Naive thymus-derived CD8-positive, alpha-beta T cell (primary cell): ENCODE measurements at regions not wholly inside any gene's neighbourhood (a gene's known extent, or its start where the extent isn't known, plus 50 kb on each side); places are given as distances from the start of the nearest gene placed in this dataset.
"Not testable (repeated sequence)": the region's sequence is repeated elsewhere in the genome, so short reads cannot be mapped to it uniquely, and the experiment has no call there.

ENCODE experiments used
- ATAC-seq, 2 donors: fragments of 150-1000 bp; cut with Tn5 transposase in 1 of 2; sonication (Bioruptor Pico), chemical (Tn5 transposase) in 1 of 2; 1 replicate in 1 of 2; 2 replicates in 1 of 2; pipeline ENCODE4 v1.10.0; 2021; ENCODE audit warnings: mild to moderate bottlenecking in 2 of 2, moderate library complexity in 2 of 2
- POLR2A ChIA-PET: fragments of 350-600 bp; sonication (Branson Sonifier 250); formaldehyde crosslinking; loops from one replicate; lab custom pipeline; 2021; ENCODE audit warnings: antibody characterized with exemption; lab: Charles Lee
- DNase-seq, 10 donors: peaks; one replicate each; pipeline versions ENCODE4 v3.0.0 to v3.0.0-alpha.2; 2020 to 2022
- H3K27ac Mint-ChIP-seq, 10 donors: one replicate each; pipeline ENCODE4 v1.8.0; 2020 to 2022; ENCODE audit warnings: mild to moderate bottlenecking in 10 of 10, mixed read lengths in 10 of 10, moderate library complexity in 4 of 10, inconsistent platforms in 1 of 10
- H3K27me3 Mint-ChIP-seq, 5 donors: one replicate each; pipeline ENCODE4 v1.8.0; 2021 to 2022; ENCODE audit warnings: mixed read lengths in 5 of 5
- H3K36me3 Mint-ChIP-seq, 3 donors: one replicate each; pipeline ENCODE4 v1.8.0; 2020 to 2022; ENCODE audit warnings: mixed read lengths in 3 of 3, mild to moderate bottlenecking in 2 of 3, inconsistent platforms in 1 of 3
- H3K4me1 Mint-ChIP-seq, 4 donors: one replicate each; pipeline ENCODE4 v1.8.0; 2021 to 2022; ENCODE audit warnings: mixed read lengths in 4 of 4
- H3K4me3 Mint-ChIP-seq, 10 donors: one replicate each; pipeline ENCODE4 v1.8.0; 2020 to 2022; ENCODE audit warnings: mild to moderate bottlenecking in 10 of 10, mixed read lengths in 10 of 10, moderate library complexity in 6 of 10, inconsistent platforms in 1 of 10
- H3K9me3 Mint-ChIP-seq, 9 donors: one replicate each; pipeline ENCODE4 v1.8.0; 2020 to 2022; ENCODE audit warnings: mixed read lengths in 9 of 9, mild to moderate bottlenecking in 3 of 9, inconsistent platforms in 1 of 9, moderate library complexity in 1 of 9

DNA sequence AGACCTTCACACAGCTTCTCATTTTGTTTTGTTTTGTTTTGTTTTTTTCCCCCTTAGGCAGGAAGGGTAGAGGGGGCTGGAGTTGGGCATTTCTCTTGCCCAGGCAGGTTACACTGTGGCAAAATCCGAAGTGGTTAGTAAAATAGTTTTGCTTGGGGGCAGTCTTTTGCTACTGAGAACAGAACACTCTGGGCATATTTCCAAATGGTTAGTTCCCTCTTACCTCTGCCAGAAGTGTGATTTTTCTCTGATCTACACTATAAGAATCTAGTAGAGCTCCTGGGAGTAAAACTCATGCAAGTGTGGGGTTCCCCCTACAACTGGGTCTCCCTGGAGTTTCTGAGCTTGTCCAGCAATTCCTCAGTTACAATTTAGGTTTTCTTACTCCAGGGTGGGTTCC lies 61.7 kb downstream of the NPS start:
- H3K4me3 Mint-ChIP-seq: no peak overlapping the region
- DNase-seq (no peak), ATAC-seq (no peak)
- H3K27ac Mint-ChIP-seq: no peak overlapping the region
- H3K36me3 Mint-ChIP-seq: no peaks in the 10 kb centered on the region
- peaks cover 0 to 11% (median 2%) of the 10 kb centered on the region in 5 donors for H3K27me3 Mint-ChIP-seq
- H3K9me3 Mint-ChIP-seq: peaks cover 0 to 4% (median 0%) of the 10 kb centered on the region in 9 donors
- H3K4me1 Mint-ChIP-seq: no peaks in the 10 kb centered on the region
- POLR2A ChIA-PET: no interaction called here

- ATAC-seq: no peak
- peaks cover 0 to 4% (median 0%) of the 10 kb centered on the region in 9 donors for H3K9me3 Mint-ChIP-seq
Measured at GRCh38 chr10:127614484-127615017, 65.4 kb downstream of the NPS start.

GRCh38 chr10:127618797-127619196 lies 69.7 kb downstream of the NPS start:
- ATAC-seq (no peak), DNase-seq (no peak)
- H3K4me3 Mint-ChIP-seq: no peak overlapping the region
- no peaks in the 10 kb centered on the region for H3K4me1 Mint-ChIP-seq
- POLR2A ChIA-PET: no interaction called here
- peaks cover 0 to 8% (median 6%) of the 10 kb centered on the region in 5 donors for H3K27me3 Mint-ChIP-seq
- H3K9me3 Mint-ChIP-seq: peaks cover 0 to 6% (median 0%) of the 10 kb centered on the region in 9 donors
- H3K36me3 Mint-ChIP-seq: no peaks in the 10 kb centered on the region
- H3K27ac Mint-ChIP-seq: no peak overlapping the region

More at GRCh38 chr10:127614484-127615017, 65.4 kb downstream of the NPS start:
- Mint-ChIP-seq H3K4me1 (no peaks in the 10 kb centered on the region), H3K27me3 (peaks cover 0 to 11% (median 0%) of the 10 kb centered on the region in 5 donors), H3K4me3 (no peak overlapping the region), H3K27ac (no peak overlapping the region), H3K36me3 (no peaks in the 10 kb centered on the region)
- POLR2A ChIA-PET: no interaction called here
- no peak for DNase-seq

DNA sequence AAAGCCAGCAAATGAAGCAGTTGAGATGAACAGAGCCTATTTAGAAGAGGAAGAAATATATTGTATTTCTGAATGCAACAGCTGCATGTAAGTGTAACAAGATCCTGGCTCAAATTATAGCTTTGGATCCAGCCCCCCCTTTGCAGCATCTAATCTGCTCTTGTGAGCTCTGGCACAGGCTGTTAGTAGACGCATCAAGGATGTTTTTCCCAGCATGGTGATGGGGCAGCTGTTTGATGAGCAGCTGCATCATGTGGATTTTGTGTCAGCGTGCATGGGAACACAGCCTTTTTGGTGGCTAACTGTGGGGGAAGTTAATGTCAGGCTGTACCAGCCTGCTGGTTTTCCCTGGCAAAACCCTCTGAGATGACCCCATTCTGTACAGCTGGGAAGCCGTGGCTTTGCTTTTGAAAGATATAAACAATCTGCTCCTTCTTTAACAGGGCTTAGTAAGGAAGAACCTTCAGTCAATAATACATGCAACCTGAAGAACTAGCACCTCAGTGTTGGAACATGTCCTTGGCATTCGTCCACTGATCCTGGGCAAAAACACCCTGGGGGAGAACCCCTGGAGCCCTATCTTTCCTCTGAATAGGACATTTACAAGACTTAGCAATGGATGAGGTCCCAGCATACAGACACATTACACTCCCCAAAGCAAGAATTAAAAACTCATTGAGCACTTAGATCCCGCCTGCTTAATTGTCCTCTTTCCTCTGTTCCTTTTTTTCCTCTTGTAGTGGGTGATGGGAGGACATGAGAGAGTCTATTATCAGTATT lies 70.6 kb downstream of the NPS start:
- Mint-ChIP-seq H3K9me3 (peaks cover 0 to 6% (median 0%) of the 10 kb centered on the region in 9 donors), H3K27me3 (peaks cover 0 to 8% (median 4%) of the 10 kb centered on the region in 5 donors), H3K4me1 (no peaks in the 10 kb centered on the region), H3K27ac (no peak overlapping the region), H3K4me3 (no peak overlapping the region), H3K36me3 (no peaks in the 10 kb centered on the region)
- POLR2A ChIA-PET: no interaction called here
- no peak for ATAC-seq
- no peak for DNase-seq

GRCh38 chr10:127635882-127636281 lies 86.8 kb downstream of the NPS start:
- H3K4me1 Mint-ChIP-seq: no peaks in the 10 kb centered on the region
- peaks cover 14 to 63% (median 28%) of the 10 kb centered on the region in 9 donors for H3K9me3 Mint-ChIP-seq
- POLR2A ChIA-PET: no interaction called here
- H3K4me3 Mint-ChIP-seq: no peak overlapping the region
- peaks cover 0 to 32% (median 4%) of the 10 kb centered on the region in 3 donors for H3K36me3 Mint-ChIP-seq
- ATAC-seq (no peak), DNase-seq (no peak)
- peaks cover 0 to 16% (median 4%) of the 10 kb centered on the region in 5 donors for H3K27me3 Mint-ChIP-seq
- no peak overlapping the region for H3K27ac Mint-ChIP-seq

GRCh38 chr10:127648885-127649284 lies 88.1 kb upstream of the FOXI2 start:
- POLR2A ChIA-PET: no interaction called here
- DNase-seq (no peak), ATAC-seq (no peak)
- Mint-ChIP-seq H3K9me3 (peaks cover 0 to 4% (median 0%) of the 10 kb centered on the region in 9 donors), H3K4me1 (no peaks in the 10 kb centered on the region), H3K4me3 (no peak overlapping the region), H3K36me3 (no peaks in the 10 kb centered on the region), H3K27ac (no peak overlapping the region), H3K27me3 (peaks cover 2 to 27% (median 5%) of the 10 kb centered on the region in 5 donors)

DNA sequence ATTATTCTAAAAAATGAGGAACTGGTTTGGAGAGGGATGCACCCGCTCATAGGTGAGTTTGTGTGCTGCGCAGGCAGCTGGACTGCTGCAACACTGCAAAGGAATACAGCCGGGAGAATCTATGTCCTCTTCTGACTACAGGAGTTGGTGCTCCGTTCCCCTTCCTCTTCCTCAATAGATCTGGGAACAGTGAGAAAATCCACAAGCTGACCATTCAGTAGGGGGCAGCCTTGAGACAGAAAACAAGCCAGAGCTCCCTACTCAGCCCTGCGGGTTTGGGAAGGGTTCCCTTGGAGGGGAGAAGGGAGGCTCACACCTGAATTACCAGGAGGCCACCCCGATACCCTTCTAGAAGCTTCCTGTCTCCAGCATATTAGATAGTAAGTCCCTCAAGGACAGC lies 87.3 kb upstream of the FOXI2 start:
- Mint-ChIP-seq H3K9me3 (peaks cover 0 to 4% (median 0%) of the 10 kb centered on the region in 9 donors), H3K4me1 (no peaks in the 10 kb centered on the region), H3K36me3 (no peaks in the 10 kb centered on the region), H3K27ac (no peak overlapping the region), H3K27me3 (peaks cover 2 to 19% (median 5%) of the 10 kb centered on the region in 5 donors), H3K4me3 (no peak overlapping the region)
- DNase-seq: no peak
- no peak for ATAC-seq
- POLR2A ChIA-PET: no interaction called here

GRCh38 chr10:127657056-127657455 lies 79.9 kb upstream of the FOXI2 start:
- no peaks in the 10 kb centered on the region for H3K36me3 Mint-ChIP-seq
- H3K4me1 Mint-ChIP-seq: no peaks in the 10 kb centered on the region
- H3K27ac Mint-ChIP-seq: no peak overlapping the region
- H3K27me3 Mint-ChIP-seq: peaks cover 0 to 2% (median 0%) of the 10 kb centered on the region in 5 donors
- POLR2A ChIA-PET: no interaction called here
- DNase-seq: no peak
- ATAC-seq: no peak
- H3K9me3 Mint-ChIP-seq: peaks cover 0 to 3% (median 2%) of the 10 kb centered on the region in 9 donors
- H3K4me3 Mint-ChIP-seq: no peak overlapping the region

GRCh38 chr10:127676430-127676829 lies 60.6 kb upstream of the FOXI2 start:
- H3K27me3 Mint-ChIP-seq, H3K36me3 Mint-ChIP-seq, H3K27ac Mint-ChIP-seq, H3K4me1 Mint-ChIP-seq, ATAC-seq, H3K9me3 Mint-ChIP-seq, H3K4me3 Mint-ChIP-seq, POLR2A ChIA-PET, DNase-seq: not testable (repeated sequence)

- POLR2A ChIA-PET: no interaction called here
- Mint-ChIP-seq H3K9me3 (peaks cover 0 to 2% (median 0%) of the 10 kb centered on the region in 9 donors), H3K27me3 (no peaks in the 10 kb centered on the region), H3K4me1 (no peaks in the 10 kb centered on the region), H3K27ac (no peak overlapping the region), H3K36me3 (no peaks in the 10 kb centered on the region), H3K4me3 (no peak overlapping the region)
- ATAC-seq (no peak), DNase-seq (no peak)
Measured at GRCh38 chr10:127678091-127678490, 58.9 kb upstream of the FOXI2 start.

GRCh38 chr10:127679642-127680255 lies 57.2 kb upstream of the FOXI2 start:
- POLR2A ChIA-PET: no interaction called here
- Mint-ChIP-seq H3K4me1 (no peaks in the 10 kb centered on the region), H3K27me3 (peaks cover 0 to 8% (median 3%) of the 10 kb centered on the region in 5 donors), H3K27ac (no peak overlapping the region), H3K36me3 (no peaks in the 10 kb centered on the region), H3K4me3 (no peak overlapping the region), H3K9me3 (no peaks in the 10 kb centered on the region)
- no peak for DNase-seq
- ATAC-seq: no peak
